22Rv1 (cell line): ENCODE measurements at regions not wholly inside any gene's neighbourhood (a gene's known extent, or its start where the extent isn't known, plus 50 kb on each side); places are given as distances from the start of the nearest gene placed in this dataset.

ENCODE experiments used
- H3K27ac ChIP-seq: fragments of 450-650 bp; 2 replicates; pipeline ENCODE4 v1.5.1; 2017
- CTCF ChIP-seq: fragments of 450-650 bp; IDR thresholded peaks from 2 replicates; pipeline ENCODE4 v1.5.1; 2017; ENCODE audit warnings: mild to moderate bottlenecking
- ZFX ChIP-seq: fragments of 450-650 bp; IDR thresholded peaks from 2 replicates; pipeline ENCODE4 v1.6.1; 2017; ENCODE audit warnings: antibody characterized with exemption, borderline replicate concordance

GRCh38 chr6:170008294-170008785 is 256.9 kb downstream of the ERMARD start:
- no peak for TF ChIP-seq CTCF
- no peak for TF ChIP-seq ZFX
- no peak overlapping the region for H3K27ac ChIP-seq

GRCh38 chr6:170007468-170008293 is 256.3 kb downstream of the ERMARD start:
- no peak overlapping the region for H3K27ac ChIP-seq
- TF ChIP-seq ZFX (no peak), CTCF (no peak)

- H3K27ac ChIP-seq = no peak overlapping the region
- TF ChIP-seq CTCF = no peak
- no peak for TF ChIP-seq ZFX
Measured at GRCh38 chr6:170006900-170007467, 255.6 kb downstream of the ERMARD start.

GRCh38 chr6:170006071-170006899 is 254.9 kb downstream of the ERMARD start:
- TF ChIP-seq CTCF (no peak), ZFX (no peak)
- H3K27ac ChIP-seq = no peak overlapping the region

GRCh38 chr6:170005665-170006064 is 254.2 kb downstream of the ERMARD start:
- TF ChIP-seq CTCF = no peak
- TF ChIP-seq ZFX = no peak

GRCh38 chr6:170004585-170005210 is 253.3 kb downstream of the ERMARD start:
- TF ChIP-seq ZFX (no peak), CTCF (no peak)
- no peak overlapping the region for H3K27ac ChIP-seq

More at GRCh38 chr6:170005665-170006064, 254.2 kb downstream of the ERMARD start:
- no peak overlapping the region for H3K27ac ChIP-seq
